GM12878 (cell line): ENCODE measurements at regions not wholly inside any gene's neighbourhood (a gene's known extent, or its start where the extent isn't known, plus 50 kb on each side); places are given as distances from the start of the nearest gene placed in this dataset.

Experiments
- ATAC-seq: fragments of 200-7000 bp; cut with Tn5 transposase; 3 replicates; pipeline ENCODE4 v1.9.1; 2020; ENCODE audit warnings: mild to moderate bottlenecking, moderate library complexity
- BruUV-seq: library from RNA; stranded (reverse); fragments of 400-500 nt; replicated peaks from 2 replicates; lab custom pipeline; 2021; lab: Mats Ljungman, UMichigan
- CTCF ChIA-PET: fragments of 300-600 bp; sonication (Branson Sonifier 250); formaldehyde crosslinking; extraction: SDS; loops from one replicate; lab custom pipeline; 2021; ENCODE audit warnings: inconsistent platforms; lab: Yijun Ruan, JAX
- POLR2A ChIA-PET: fragments of 350-600 bp; formaldehyde crosslinking; extraction: SDS; loops from one replicate; lab custom pipeline; 2021; ENCODE audit warnings: inconsistent platforms; lab: Charles Lee
- RAD21 ChIA-PET: fragments of 300-600 bp; sonication (Branson Sonifier 250); formaldehyde crosslinking; loops from one replicate; lab custom pipeline; 2023; ENCODE audit warnings: antibody characterized with exemption; ENCODE audit not compliant: unreplicated experiment; lab: Charles Lee
- SMC1A ChIA-PET: fragments of 300-600 bp; sonication (Branson Sonifier 250); formaldehyde crosslinking; loops from one replicate; lab custom pipeline; 2023; ENCODE audit not compliant: unreplicated experiment, uncharacterized antibody; lab: Charles Lee
- DNase-seq: peaks from one replicate; pipeline ENCODE4 v3.0.0-alpha.2; 2011; ENCODE audit warnings: low read depth, low spot score
- FAIRE-seq: peaks from 3 replicates; lab custom pipeline; 2011; peaks lifted over from hg19 to GRCh38; lab: Jason Lieb, UNC
- H2AFZ ChIP-seq: 2 replicates; pipeline ENCODE4 v1.6.0; 2011; ENCODE audit warnings: low read depth, low read length, control low read depth; ENCODE audit not compliant: control insufficient read depth
- H3K27ac ChIP-seq: 2 replicates; pipeline ENCODE4 v1.5.1; 2011; ENCODE audit warnings: control low read depth; ENCODE audit not compliant: control insufficient read depth, insufficient read depth
- H3K27me3 ChIP-seq, 2 experiments: replicated peaks in 1 of 2; 2 replicates each; pipeline versions ENCODE4 v1.6.0 to v1.6.1; 2011; ENCODE audit warnings: low read length in 1 of 2; ENCODE audit not compliant: control insufficient read depth in 2 of 2, insufficient read depth in 2 of 2
- H3K36me3 ChIP-seq, 2 experiments: 2 replicates each; pipeline ENCODE4 v1.5.1; 2011; ENCODE audit warnings: low read length in 1 of 2; ENCODE audit not compliant: control insufficient read depth in 2 of 2, insufficient read depth in 2 of 2
- H3K4me1 ChIP-seq: 2 replicates; pipeline ENCODE4 v1.6.1; 2011; ENCODE audit warnings: mild to moderate bottlenecking, low read length, moderate library complexity, mixed read lengths; ENCODE audit not compliant: control insufficient read depth, insufficient read depth
- H3K4me2 ChIP-seq: 2 replicates; pipeline ENCODE4 v1.6.0; 2011; ENCODE audit warnings: control low read depth; ENCODE audit not compliant: control insufficient read depth, insufficient read depth
- H3K4me3 ChIP-seq: fragments of 200-600 bp; sonication (generic); 2 replicates; pipeline ENCODE4 v1.5.1; 2016
- H3K79me2 ChIP-seq: 2 replicates; pipeline ENCODE4 v1.6.0; 2011; ENCODE audit warnings: low read length; ENCODE audit not compliant: control insufficient read depth, insufficient read depth
- H3K9ac ChIP-seq: 2 replicates; pipeline ENCODE4 v1.8.0; 2011; ENCODE audit warnings: low read length, control low read depth, mixed read lengths; ENCODE audit not compliant: control insufficient read depth, insufficient read depth
- H3K9me3 ChIP-seq: replicated peaks from 3 replicates; pipeline ENCODE4 v1.5.1; 2011; ENCODE audit warnings: mild to moderate bottlenecking, low read length; ENCODE audit not compliant: control insufficient read depth, insufficient read depth
- H4K20me1 ChIP-seq: 2 replicates; pipeline ENCODE4 v1.6.0; 2011; ENCODE audit not compliant: control insufficient read depth, insufficient read depth
- HCFC1 ChIP-seq: fragments of 150-350 bp; IDR thresholded peaks from 2 replicates; pipeline ENCODE4 v1.6.1; 2014; ENCODE audit warnings: low read length
- MAX ChIP-seq: IDR thresholded peaks from 2 replicates; pipeline ENCODE4 v1.6.1; 2012; ENCODE audit warnings: low read depth, low read length, improper control_type of control experiment
- NFIC ChIP-seq: IDR thresholded peaks from 2 replicates; pipeline ENCODE4 v1.6.1; 2012; ENCODE audit warnings: low read depth, mild to moderate bottlenecking, inconsistent platforms, low read length, moderate library complexity
- TCF12 ChIP-seq: IDR thresholded peaks from 2 replicates; pipeline ENCODE4 v1.6.1; 2011; ENCODE audit warnings: low read depth, mild to moderate bottlenecking, low read length
- WGBS: methylation state at CpG from one replicate; pipeline ENCODE4 v1.1.6; 2016; ENCODE audit warnings: low lambda C conversion rate; ENCODE audit not compliant: insufficient replicate concordance, insufficient coverage; ENCODE audit errors: missing lambda C conversion rate; 5-methylcytosine and 5-hydroxymethylcytosine counted together
- in situ Hi-C: fragments of 300-500 bp; cut with MboI; formaldehyde crosslinking; loops from 9 replicates; pipeline ENCODE4 v1.14.3; 2018; ENCODE audit warnings: mixed read lengths
- intact Hi-C: fragments of 100-400 bp; cut with micrococcal nuclease; formaldehyde crosslinking; loops from one replicate; pipeline ENCODE4 v1.14.2; 2022; ENCODE audit not compliant: unreplicated experiment
- TF ChIP-seq, protein P1 (sequence below): fragments of 450-650 bp; formaldehyde crosslinking; IDR thresholded peaks from 2 replicates; pipeline ENCODE4 v1.4.0; 2022; ENCODE audit warnings: mild to moderate bottlenecking, moderate library complexity
- TF ChIP-seq, protein P2 (sequence below): fragments of 450-650 bp; IDR thresholded peaks from 2 replicates; pipeline ENCODE4 v1.6.1; 2017; ENCODE audit warnings: mild to moderate bottlenecking, low read depth, inconsistent platforms; ENCODE audit not compliant: poor library complexity, severe bottlenecking

DNA sequence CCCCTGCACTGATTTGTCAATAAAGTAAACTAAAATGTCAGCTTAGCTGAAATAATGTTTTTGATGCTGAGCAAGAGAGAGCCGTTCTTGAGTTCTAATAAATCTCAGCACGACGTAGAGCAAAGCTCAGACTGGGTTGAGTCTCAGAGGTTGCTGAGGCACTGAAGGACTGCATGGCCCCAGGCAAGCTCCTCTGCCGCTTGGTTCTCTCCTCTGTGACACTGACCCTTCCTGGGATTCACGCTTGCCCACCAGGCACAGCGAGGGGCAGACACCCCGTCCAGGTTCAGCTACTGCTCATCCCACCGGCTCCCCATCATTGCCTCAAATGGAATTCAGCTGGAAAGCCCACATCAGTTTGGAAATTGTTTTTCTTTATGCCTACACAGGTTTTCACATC lies 129.8 kb downstream of the IRX2 start:
- Histone ChIP-seq H3K9me3 (no peaks in the 10 kb centered on the region; the same call in 2 of the 3 replicates), H3K36me3 (no peaks in the 10 kb centered on the region), H3K4me2 (no peak overlapping the region), H3K27ac (no peak overlapping the region), H3K27me3 (no peaks in the 10 kb centered on the region), H3K4me3 (no peak overlapping the region), H4K20me1 (no peaks in the 10 kb centered on the region), H3K4me1 (no peaks in the 10 kb centered on the region), H3K79me2 (no peaks in the 10 kb centered on the region), H2AFZ (no peak overlapping the region), H3K9ac (no peak overlapping the region)
- ATAC-seq (no peak), DNase-seq (no peak), FAIRE-seq (no peak)
- ChIA-PET CTCF (no interaction called here), SMC1A (interaction anchor here (1.4 kb wide), 1 partner anchor 10 kb away, joined by 3 read pairs; no protein-coding TSS in a partner anchor), POLR2A (no interaction called here), RAD21 (no interaction called here)
- TF ChIP-seq, protein P1, sequence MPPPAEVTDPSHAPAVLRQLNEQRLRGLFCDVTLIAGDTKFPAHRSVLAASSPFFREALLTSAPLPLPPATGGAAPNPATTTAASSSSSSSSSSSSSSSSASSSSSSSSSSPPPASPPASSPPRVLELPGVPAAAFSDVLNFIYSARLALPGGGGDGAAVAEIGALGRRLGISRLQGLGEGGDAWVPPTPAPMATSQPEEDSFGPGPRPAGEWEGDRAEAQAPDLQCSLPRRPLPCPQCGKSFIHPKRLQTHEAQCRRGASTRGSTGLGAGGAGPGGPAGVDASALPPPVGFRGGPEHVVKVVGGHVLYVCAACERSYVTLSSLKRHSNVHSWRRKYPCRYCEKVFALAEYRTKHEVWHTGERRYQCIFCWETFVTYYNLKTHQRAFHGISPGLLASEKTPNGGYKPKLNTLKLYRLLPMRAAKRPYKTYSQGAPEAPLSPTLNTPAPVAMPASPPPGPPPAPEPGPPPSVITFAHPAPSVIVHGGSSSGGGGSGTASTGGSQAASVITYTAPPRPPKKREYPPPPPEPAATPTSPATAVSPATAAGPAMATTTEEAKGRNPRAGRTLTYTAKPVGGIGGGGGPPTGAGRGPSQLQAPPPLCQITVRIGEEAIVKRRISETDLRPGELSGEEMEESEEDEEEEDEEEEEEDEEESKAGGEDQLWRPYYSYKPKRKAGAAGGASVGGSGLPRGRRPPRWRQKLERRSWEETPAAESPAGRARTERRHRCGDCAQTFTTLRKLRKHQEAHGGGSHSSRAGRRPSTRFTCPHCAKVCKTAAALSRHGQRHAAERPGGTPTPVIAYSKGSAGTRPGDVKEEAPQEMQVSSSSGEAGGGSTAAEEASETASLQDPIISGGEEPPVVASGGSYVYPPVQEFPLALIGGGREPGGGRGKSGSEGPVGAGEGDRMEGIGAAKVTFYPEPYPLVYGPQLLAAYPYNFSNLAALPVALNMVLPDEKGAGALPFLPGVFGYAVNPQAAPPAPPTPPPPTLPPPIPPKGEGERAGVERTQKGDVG (CRISPR knock-in tag), result no peak
- TF ChIP-seq NFIC (no peak), HCFC1 (no peak), TCF12 (no peak), MAX (no peak)
- TF ChIP-seq, protein P2, sequence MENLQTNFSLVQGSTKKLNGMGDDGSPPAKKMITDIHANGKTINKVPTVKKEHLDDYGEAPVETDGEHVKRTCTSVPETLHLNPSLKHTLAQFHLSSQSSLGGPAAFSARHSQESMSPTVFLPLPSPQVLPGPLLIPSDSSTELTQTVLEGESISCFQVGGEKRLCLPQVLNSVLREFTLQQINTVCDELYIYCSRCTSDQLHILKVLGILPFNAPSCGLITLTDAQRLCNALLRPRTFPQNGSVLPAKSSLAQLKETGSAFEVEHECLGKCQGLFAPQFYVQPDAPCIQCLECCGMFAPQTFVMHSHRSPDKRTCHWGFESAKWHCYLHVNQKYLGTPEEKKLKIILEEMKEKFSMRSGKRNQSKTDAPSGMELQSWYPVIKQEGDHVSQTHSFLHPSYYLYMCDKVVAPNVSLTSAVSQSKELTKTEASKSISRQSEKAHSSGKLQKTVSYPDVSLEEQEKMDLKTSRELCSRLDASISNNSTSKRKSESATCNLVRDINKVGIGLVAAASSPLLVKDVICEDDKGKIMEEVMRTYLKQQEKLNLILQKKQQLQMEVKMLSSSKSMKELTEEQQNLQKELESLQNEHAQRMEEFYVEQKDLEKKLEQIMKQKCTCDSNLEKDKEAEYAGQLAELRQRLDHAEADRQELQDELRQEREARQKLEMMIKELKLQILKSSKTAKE, result no peak
- 8% methylated on average over 8 of the region's 8 CpGs for WGBS
- no TSS peak for BruUV-seq
- intact Hi-C loops, result no loop called here
- in situ Hi-C loops, result no loop called here
